ENCODE measurements at regions not wholly inside any gene's neighbourhood (a gene's known extent, or its start where the extent isn't known, plus 50 kb on each side); places are given as distances from the start of the nearest gene placed in this dataset.

DNA sequence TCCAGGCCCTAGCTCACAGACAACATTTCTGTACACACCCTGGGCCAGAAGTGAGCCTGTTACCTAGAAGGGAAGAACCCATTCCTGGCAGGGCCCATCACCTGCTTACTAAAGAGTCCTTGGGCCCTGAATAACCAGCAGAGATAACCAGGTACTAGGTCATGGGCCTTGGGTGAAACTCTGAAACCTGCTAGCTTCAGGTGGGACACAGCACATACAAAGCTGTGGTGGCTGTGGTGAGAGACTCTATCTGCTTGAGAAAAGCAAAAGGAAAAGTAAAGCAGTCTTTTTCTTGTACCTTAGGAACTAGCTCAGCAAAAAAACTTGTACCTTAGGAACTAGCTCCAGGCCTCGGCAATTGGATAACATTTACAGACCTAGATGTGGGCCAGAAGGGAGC, 1895.9 kb upstream of the PCDH20 start:
- H3K4me1 ChIP-seq (ENCODE audit: control insufficient read depth in 1 of 2, insufficient read depth in 2 of 2, low read length in 2 of 2): no peaks in the 10 kb centered on the region
- H3K79me2 ChIP-seq (ENCODE audit: insufficient read depth, low read length): no peaks in the 10 kb centered on the region
- no peaks in the 10 kb centered on the region for H3K9me2 ChIP-seq (ENCODE audit: insufficient read depth)
- no peaks in the 10 kb centered on the region for H4K20me1 ChIP-seq (ENCODE audit: insufficient read depth)
- no peak overlapping the region for H2AFZ ChIP-seq (ENCODE audit: low read depth, low read length, poor library complexity, severe bottlenecking)
- H3K36me3 ChIP-seq (ENCODE audit: control insufficient read depth in 1 of 2, insufficient read depth in 2 of 2, low read length in 2 of 2): no peaks in the 10 kb centered on the region
- ChIA-PET CTCF (no interaction called here), RAD21 (ENCODE audit: low non-redundant PET in 1 of 2, low total read pairs in 2 of 2, uncharacterized antibody in 2 of 2, unreplicated experiment in 2 of 2) (no interaction called here), POLR2A (no interaction called here)
- no peak overlapping the region for H3K4me3 ChIP-seq (replicated peaks in 1 of 2; ENCODE audit: low read depth in 1 of 2, low read length in 2 of 2)
- no peak for TF ChIP-seq SP1 (IDR thresholded peaks at IDR 0.05; ENCODE audit: low read depth)
- TF ChIP-seq, protein P1, sequence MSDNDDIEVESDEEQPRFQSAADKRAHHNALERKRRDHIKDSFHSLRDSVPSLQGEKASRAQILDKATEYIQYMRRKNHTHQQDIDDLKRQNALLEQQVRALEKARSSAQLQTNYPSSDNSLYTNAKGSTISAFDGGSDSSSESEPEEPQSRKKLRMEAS (IDR thresholded peaks at IDR 0.05): no peak
- no peak for TF ChIP-seq CBX3 (IDR thresholded peaks at IDR 0.05; ENCODE audit: low read depth)
- no peak for TF ChIP-seq JUND (IDR thresholded peaks at IDR 0.05)
- no peak for TF ChIP-seq YY1 (IDR thresholded peaks at IDR 0.05; ENCODE audit: extremely low read depth, insufficient replicate concordance, low read depth, low read length)
- no peak for TF ChIP-seq POLR2A (IDR thresholded peaks at IDR 0.05; ENCODE audit: borderline replicate concordance, extremely low read depth, insufficient read depth, insufficient read length)
- TF ChIP-seq, protein P2, sequence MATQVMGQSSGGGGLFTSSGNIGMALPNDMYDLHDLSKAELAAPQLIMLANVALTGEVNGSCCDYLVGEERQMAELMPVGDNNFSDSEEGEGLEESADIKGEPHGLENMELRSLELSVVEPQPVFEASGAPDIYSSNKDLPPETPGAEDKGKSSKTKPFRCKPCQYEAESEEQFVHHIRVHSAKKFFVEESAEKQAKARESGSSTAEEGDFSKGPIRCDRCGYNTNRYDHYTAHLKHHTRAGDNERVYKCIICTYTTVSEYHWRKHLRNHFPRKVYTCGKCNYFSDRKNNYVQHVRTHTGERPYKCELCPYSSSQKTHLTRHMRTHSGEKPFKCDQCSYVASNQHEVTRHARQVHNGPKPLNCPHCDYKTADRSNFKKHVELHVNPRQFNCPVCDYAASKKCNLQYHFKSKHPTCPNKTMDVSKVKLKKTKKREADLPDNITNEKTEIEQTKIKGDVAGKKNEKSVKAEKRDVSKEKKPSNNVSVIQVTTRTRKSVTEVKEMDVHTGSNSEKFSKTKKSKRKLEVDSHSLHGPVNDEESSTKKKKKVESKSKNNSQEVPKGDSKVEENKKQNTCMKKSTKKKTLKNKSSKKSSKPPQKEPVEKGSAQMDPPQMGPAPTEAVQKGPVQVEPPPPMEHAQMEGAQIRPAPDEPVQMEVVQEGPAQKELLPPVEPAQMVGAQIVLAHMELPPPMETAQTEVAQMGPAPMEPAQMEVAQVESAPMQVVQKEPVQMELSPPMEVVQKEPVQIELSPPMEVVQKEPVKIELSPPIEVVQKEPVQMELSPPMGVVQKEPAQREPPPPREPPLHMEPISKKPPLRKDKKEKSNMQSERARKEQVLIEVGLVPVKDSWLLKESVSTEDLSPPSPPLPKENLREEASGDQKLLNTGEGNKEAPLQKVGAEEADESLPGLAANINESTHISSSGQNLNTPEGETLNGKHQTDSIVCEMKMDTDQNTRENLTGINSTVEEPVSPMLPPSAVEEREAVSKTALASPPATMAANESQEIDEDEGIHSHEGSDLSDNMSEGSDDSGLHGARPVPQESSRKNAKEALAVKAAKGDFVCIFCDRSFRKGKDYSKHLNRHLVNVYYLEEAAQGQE (IDR thresholded peaks at IDR 0.05; ENCODE audit: low read depth): no peak
- TF ChIP-seq EZH2 (IDR thresholded peaks at IDR 0.05): no peak
- no peak for TF ChIP-seq FOSL1 (IDR thresholded peaks at IDR 0.05; ENCODE audit: low read depth)
- no peaks in the 10 kb centered on the region for H3K27me3 ChIP-seq (ENCODE audit: insufficient read depth, low read length)
- H3K4me2 ChIP-seq (ENCODE audit: low read length): no peak overlapping the region
- H3K9ac ChIP-seq (ENCODE audit: low read length): no peak overlapping the region
- H3K9me3 ChIP-seq (ENCODE audit: control insufficient read depth in 1 of 2, insufficient read depth in 1 of 2, low read depth in 1 of 2, low read length in 2 of 2): no peaks in the 10 kb centered on the region
- intact Hi-C loops (cut with micrococcal nuclease): no loop called here
- DNase-seq (ENCODE audit: low read depth, low spot score) (no peak), ATAC-seq (no peak)
- no peak overlapping the region for H3K27ac ChIP-seq (ENCODE audit: low read depth, low read length)
- BruUV-seq (replicated peaks): no TSS peak

All from HCT116 (cell line).